ENCODE measurements at regions not wholly inside any gene's neighbourhood (a gene's known extent, or its start where the extent isn't known, plus 50 kb on each side); places are given as distances from the start of the nearest gene placed in this dataset.

- TF ChIP-seq CTCF (IDR thresholded peaks at IDR 0.05) (no peak), POLR2AphosphoS5 (IDR thresholded peaks at IDR 0.05) (no peak), EP300 (IDR thresholded peaks at IDR 0.05) (no peak), POLR2A (IDR thresholded peaks at IDR 0.05) (no peak)
Observed at GRCh38 chr5:85263125-85263524, 878.4 kb upstream of the EDIL3 start.
